IMR-90 (cell line): ENCODE measurements at regions not wholly inside any gene's neighbourhood (a gene's known extent, or its start where the extent isn't known, plus 50 kb on each side); places are given as distances from the start of the nearest gene placed in this dataset.

Experiments
- ATAC-seq: fragments of 200-7000 bp; cut with Tn5 transposase; 2 replicates; pipeline ENCODE4 v1.9.1; 2020; ENCODE audit warnings: low read depth, mild to moderate bottlenecking, moderate library complexity
- BruUV-seq: library from RNA; stranded (reverse); fragments of 400-500 nt; replicated peaks from 2 replicates; lab custom pipeline; 2021; lab: Mats Ljungman, UMichigan
- CTCF ChIA-PET: fragments of 300-600 bp; formaldehyde crosslinking; extraction: SDS; loops from one replicate; lab custom pipeline; 2021; ENCODE audit warnings: antibody characterized with exemption; lab: Yijun Ruan, JAX
- POLR2A ChIA-PET: fragments of 300-600 bp; sonication (Branson Sonifier 250); formaldehyde crosslinking; loops from one replicate; lab custom pipeline; 2022; ENCODE audit warnings: antibody characterized with exemption; ENCODE audit not compliant: unreplicated experiment; lab: Charles Lee
- DNase-seq: peaks from one replicate; pipeline ENCODE4 v3.0.0; 2013
- H2AFZ ChIP-seq: replicated peaks from 2 replicates; pipeline ENCODE3; 2013; ENCODE audit warnings: low read length, mild to moderate bottlenecking; ENCODE audit not compliant: poor library complexity
- H2AK5ac ChIP-seq: 2 replicates; pipeline ENCODE4 v1.6.1; 2013; ENCODE audit warnings: low read depth, low read length, inconsistent platforms
- H2AK9ac ChIP-seq: replicated peaks from 2 replicates; pipeline ENCODE3; 2013; ENCODE audit warnings: mild to moderate bottlenecking, low read depth, low read length, moderate library complexity; ENCODE audit not compliant: poor library complexity
- H2BK120ac ChIP-seq: 2 replicates; pipeline ENCODE4 v1.6.1; 2013; ENCODE audit warnings: low read depth, low read length, inconsistent platforms
- H2BK15ac ChIP-seq: 3 replicates; pipeline ENCODE4 v1.6.1; 2013; ENCODE audit warnings: low read depth, low read length, inconsistent platforms
- H2BK20ac ChIP-seq: 2 replicates; pipeline ENCODE4 v1.6.1; 2013; ENCODE audit warnings: low read depth, mild to moderate bottlenecking, inconsistent platforms, low read length, moderate library complexity
- H2BK5ac ChIP-seq: 2 replicates; pipeline ENCODE4 v1.6.1; 2013; ENCODE audit warnings: mild to moderate bottlenecking, low read depth, low read length, inconsistent platforms; ENCODE audit not compliant: poor library complexity, severe bottlenecking
- H3K14ac ChIP-seq: replicated peaks from 2 replicates; pipeline ENCODE4 v1.6.1; 2013; ENCODE audit warnings: low read depth, low read length, inconsistent platforms
- H3K18ac ChIP-seq: 2 replicates; pipeline ENCODE4 v1.6.1; 2013; ENCODE audit warnings: low read depth, low read length, control low read depth
- H3K23ac ChIP-seq: 2 replicates; pipeline ENCODE4 v1.6.1; 2013; ENCODE audit warnings: low read depth, low read length, inconsistent platforms
- H3K27ac ChIP-seq: 2 replicates; pipeline ENCODE4 v1.5.1; 2013; ENCODE audit warnings: mild to moderate bottlenecking, control low read depth, low read length; ENCODE audit not compliant: insufficient read depth
- H3K27me3 ChIP-seq: 2 replicates; pipeline ENCODE4 v1.6.1; 2013; ENCODE audit warnings: low read length; ENCODE audit not compliant: control insufficient read depth, insufficient read depth
- H3K36me3 ChIP-seq: 2 replicates; pipeline ENCODE4 v1.6.1; 2013; ENCODE audit warnings: low read length, mixed read lengths; ENCODE audit not compliant: control insufficient read depth, insufficient read depth
- H3K4ac ChIP-seq: 2 replicates; pipeline ENCODE4 v1.6.1; 2013; ENCODE audit warnings: low read depth, low read length, inconsistent platforms
- H3K4me1 ChIP-seq: 2 replicates; pipeline ENCODE4 v1.6.1; 2013; ENCODE audit warnings: low read length, mixed read lengths; ENCODE audit not compliant: control insufficient read depth, insufficient read depth
- H3K4me2 ChIP-seq: 2 replicates; pipeline ENCODE4 v1.6.1; 2013; ENCODE audit warnings: low read depth, mild to moderate bottlenecking, control low read depth, low read length, moderate library complexity
- H3K4me3 ChIP-seq: 2 replicates; pipeline ENCODE4 v1.5.1; 2013; ENCODE audit warnings: low read depth, mild to moderate bottlenecking, control low read depth, low read length, moderate library complexity; ENCODE audit not compliant: insufficient read depth
- H3K56ac ChIP-seq: 2 replicates; pipeline ENCODE4 v1.6.1; 2013; ENCODE audit warnings: low read length, inconsistent platforms; ENCODE audit not compliant: insufficient read depth; ENCODE audit errors: extremely low read depth
- H3K79me1 ChIP-seq, 2 experiments: 2 replicates each; pipeline ENCODE4 v1.6.1; 2013; ENCODE audit warnings: low read length in 2 of 2, inconsistent platforms in 1 of 2, low read depth in 1 of 2
- H3K9ac ChIP-seq: 2 replicates; pipeline ENCODE4 v1.6.1; 2013; ENCODE audit warnings: low read depth, low read length, control low read depth
- H3K9me1 ChIP-seq: 2 replicates; pipeline ENCODE4 v1.6.1; 2013; ENCODE audit warnings: low read length, inconsistent platforms; ENCODE audit not compliant: insufficient read depth
- H3K9me3 ChIP-seq: 2 replicates; pipeline ENCODE4 v1.6.1; 2013; ENCODE audit warnings: low read length; ENCODE audit not compliant: control insufficient read depth, insufficient read depth
- H4K20me1 ChIP-seq: 2 replicates; pipeline ENCODE4 v1.6.1; 2013; ENCODE audit warnings: low read length, inconsistent platforms; ENCODE audit not compliant: insufficient read depth
- H4K5ac ChIP-seq: 2 replicates; pipeline ENCODE4 v1.6.1; 2013; ENCODE audit warnings: mild to moderate bottlenecking, low read depth, low read length, control low read depth
- H4K8ac ChIP-seq, 2 experiments: 2 replicates each; pipeline ENCODE4 v1.6.1; 2013; ENCODE audit warnings: low read depth in 2 of 2, low read length in 2 of 2, control low read depth in 1 of 2, inconsistent platforms in 1 of 2
- H4K91ac ChIP-seq: 2 replicates; pipeline ENCODE4 v1.6.1; 2013; ENCODE audit warnings: low read depth, low read length, inconsistent platforms; ENCODE audit not compliant: insufficient read depth
- BHLHE40 ChIP-seq: fragments of 150-350 bp; IDR thresholded peaks from 2 replicates; pipeline ENCODE4 v1.6.1; 2016; ENCODE audit warnings: mild to moderate bottlenecking, low read depth, low read length
- CEBPB ChIP-seq: IDR thresholded peaks from 2 replicates; pipeline ENCODE4 v1.6.1; 2012; ENCODE audit warnings: low read depth, low read length, improper control_type of control experiment
- CHD1 ChIP-seq: IDR thresholded peaks from 2 replicates; pipeline ENCODE4 v1.6.1; 2012; ENCODE audit warnings: low read depth, low read length, improper control_type of control experiment
- CTCF ChIP-seq: conservative IDR thresholded peaks from 2 replicates; pipeline ENCODE4 v1.5.1; 2012; ENCODE audit warnings: mild to moderate bottlenecking, low read depth, low read length, improper control_type of control experiment
- FOS ChIP-seq: fragments of 150-350 bp; IDR thresholded peaks from 2 replicates; pipeline ENCODE4 v1.6.1; 2016; ENCODE audit warnings: low read depth, low read length
- MAZ ChIP-seq: IDR thresholded peaks from 2 replicates; pipeline ENCODE4 v1.6.1; 2012; ENCODE audit warnings: low read depth, mild to moderate bottlenecking, low read length, improper control_type of control experiment, moderate library complexity, borderline replicate concordance
- MXI1 ChIP-seq: IDR thresholded peaks from 2 replicates; pipeline ENCODE4 v1.6.1; 2012; ENCODE audit warnings: low read depth, mild to moderate bottlenecking, low read length, moderate library complexity, borderline replicate concordance
- NFE2L2 ChIP-seq: fragments of 150-350 bp; IDR thresholded peaks from 2 replicates; pipeline ENCODE4 v1.6.1; 2016; ENCODE audit warnings: low read depth, mild to moderate bottlenecking, low read length
- RAD21 ChIP-seq: IDR thresholded peaks from 2 replicates; pipeline ENCODE4 v1.6.1; 2012; ENCODE audit warnings: low read length, improper control_type of control experiment
- SMC3 ChIP-seq: fragments of 150-350 bp; IDR thresholded peaks from 2 replicates; pipeline ENCODE4 v1.6.1; 2016; ENCODE audit warnings: low read depth, mild to moderate bottlenecking, antibody characterized with exemption, low read length, moderate library complexity
- USF2 ChIP-seq: fragments of 150-350 bp; IDR thresholded peaks from 2 replicates; pipeline ENCODE4 v1.6.1; 2017; ENCODE audit warnings: mild to moderate bottlenecking, antibody characterized with exemption, low read length, low read depth
- WGBS, 2 experiments: methylation state at CpG; one replicate each; pipeline versions ENCODE4 v1.1.5 to v1.1.7; 2013; ENCODE audit warnings: missing lambda C conversion rate in 2 of 2; ENCODE audit not compliant: insufficient read length in 1 of 2; ENCODE audit errors: extremely low coverage in 2 of 2; 5-methylcytosine and 5-hydroxymethylcytosine counted together
- dilution Hi-C: fragments of 300-500 bp; cut with HindIII; formaldehyde crosslinking; loops from one replicate; pipeline ENCODE4 v1.14.3; 2018; ENCODE audit warnings: low sequenced_read_pairs; ENCODE audit not compliant: unreplicated experiment
- in situ Hi-C: fragments of 300-500 bp; cut with MboI; formaldehyde crosslinking; loops from 3 replicates; pipeline ENCODE4 v1.14.3; 2019; ENCODE audit warnings: low sequenced_read_pairs, inconsistent platforms, mixed read lengths
- intact Hi-C: fragments of 100-400 bp; cut with micrococcal nuclease; formaldehyde crosslinking; loops from 2 replicates; pipeline ENCODE4 v1.10.0; 2022

GRCh38 chr7:106178593-106179134 lies 66.6 kb upstream of the SYPL1 start:
- Histone ChIP-seq H3K4me3 (no peak overlapping the region), H2BK5ac (no peak overlapping the region), H3K79me1 (no peaks in the 10 kb centered on the region), H3K27me3 (peaks cover 1% of the 10 kb centered on the region; the same call in 1 of the 2 replicates), H3K4me2 (no peak overlapping the region), H3K27ac (no peak overlapping the region), H2BK120ac (peak overlapping the region; percentile 3; the same call in 1 of the 2 replicates), H4K20me1 (no peaks in the 10 kb centered on the region), H2AK5ac (peak overlapping the region; percentile 62; the same call in 1 of the 2 replicates), H2BK20ac (peak overlapping the region; percentile 8), H3K4ac (peak overlapping the region; percentile 58), H3K18ac (no peak overlapping the region), H3K23ac (no peak overlapping the region), H3K9me3 (no peaks in the 10 kb centered on the region), H3K36me3 (no peaks in the 10 kb centered on the region), H3K9me1 (no peaks in the 10 kb centered on the region), H3K14ac (peak overlapping the region; percentile 17), H3K9ac (no peak overlapping the region), H4K8ac (peak overlapping the region in 1 of 2 experiments; percentile 24; a peak in 1 of 4 replicates), H3K4me1 (peaks cover 5% of the 10 kb centered on the region; the same call in 1 of the 2 replicates), H3K56ac (no peak overlapping the region), H4K91ac (no peak overlapping the region; the same call in 1 of the 2 replicates), H4K5ac (no peak overlapping the region; the same call in 1 of the 2 replicates), H2AFZ (peak overlapping the region; percentile 81), H2BK15ac (no peak overlapping the region), H2AK9ac (peak overlapping the region; percentile 68)
- WGBS, 2 experiments = 100% methylated on average over 1 of the region's 3 CpGs; no CpG with 5 or more reads in 1 of the 2 experiments
- TF ChIP-seq CEBPB (no peak), CHD1 (no peak), MXI1 (no peak), FOS (no peak), NFE2L2 (no peak), USF2 (no peak), SMC3 (peak; percentile 43; the same call in 1 of the 2 replicates), BHLHE40 (no peak), MAZ (no peak), CTCF (peak; percentile 51), RAD21 (peak; percentile 64)
- CTCF ChIA-PET = interaction anchor here (0.5 to 2.2 kb wide), 3 partner anchors 284 to 558 kb away, joined by 4 to 10 read pairs (median 9); no protein-coding TSS in a partner anchor
- in situ Hi-C loops = loop anchor here (5.0 to 10.0 kb wide), 4 partner anchors 284 to 966 kb away; no protein-coding TSS in a partner anchor
- DNase-seq = peak; percentile 57
- ATAC-seq = peak; percentile 79
- POLR2A ChIA-PET = no interaction called here
- BruUV-seq = no TSS peak
- intact Hi-C loops = loop anchor here (5.0 to 10.0 kb wide), 3 partner anchors 769 to 974 kb away; partner anchors contain the start of gene PRKAR2B
- dilution Hi-C loops = no loop called here
